ENCODE measurements at regions not wholly inside any gene's neighbourhood (a gene's known extent, or its start where the extent isn't known, plus 50 kb on each side); places are given as distances from the start of the nearest gene placed in this dataset.

DNA sequence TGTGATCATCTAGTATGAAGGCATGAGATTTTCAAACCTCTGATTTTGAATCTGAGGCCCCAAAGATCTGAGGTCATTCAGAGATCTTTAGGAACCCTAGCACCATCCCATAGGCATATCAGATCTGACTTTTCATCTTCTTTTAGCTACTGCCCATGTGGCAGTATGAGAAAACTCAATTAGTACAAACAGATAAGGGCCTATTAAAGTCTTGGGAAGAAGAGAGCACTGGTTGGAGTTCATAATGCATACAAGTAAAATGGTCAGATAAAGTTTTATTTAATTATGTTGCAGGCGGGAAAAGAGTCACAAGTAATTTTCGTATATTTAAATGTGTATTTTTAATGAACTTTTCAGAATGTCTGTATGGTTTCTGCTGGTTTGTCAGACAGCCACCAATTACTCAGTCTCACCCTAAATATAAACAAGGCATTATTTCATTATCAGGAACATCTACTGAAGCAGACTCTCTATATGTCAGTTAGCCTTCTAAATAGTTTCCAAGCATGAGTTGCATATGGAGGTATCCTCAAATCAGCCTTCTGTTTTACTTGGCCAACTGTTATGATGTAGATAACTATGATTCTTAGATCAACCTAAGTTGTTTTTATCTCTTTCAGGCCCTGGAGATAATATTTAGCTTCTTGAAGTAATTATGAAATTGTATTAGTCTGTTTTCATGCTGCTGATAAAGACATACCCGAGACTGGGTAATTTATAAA, 340.3 kb upstream of the TBC1D5 start:
- no peak for TF ChIP-seq EZH2 (IDR thresholded peaks at IDR 0.05; ENCODE audit: borderline replicate concordance, insufficient read depth, low read depth, low read length, poor library complexity, severe bottlenecking)
- TF ChIP-seq, protein P1, sequence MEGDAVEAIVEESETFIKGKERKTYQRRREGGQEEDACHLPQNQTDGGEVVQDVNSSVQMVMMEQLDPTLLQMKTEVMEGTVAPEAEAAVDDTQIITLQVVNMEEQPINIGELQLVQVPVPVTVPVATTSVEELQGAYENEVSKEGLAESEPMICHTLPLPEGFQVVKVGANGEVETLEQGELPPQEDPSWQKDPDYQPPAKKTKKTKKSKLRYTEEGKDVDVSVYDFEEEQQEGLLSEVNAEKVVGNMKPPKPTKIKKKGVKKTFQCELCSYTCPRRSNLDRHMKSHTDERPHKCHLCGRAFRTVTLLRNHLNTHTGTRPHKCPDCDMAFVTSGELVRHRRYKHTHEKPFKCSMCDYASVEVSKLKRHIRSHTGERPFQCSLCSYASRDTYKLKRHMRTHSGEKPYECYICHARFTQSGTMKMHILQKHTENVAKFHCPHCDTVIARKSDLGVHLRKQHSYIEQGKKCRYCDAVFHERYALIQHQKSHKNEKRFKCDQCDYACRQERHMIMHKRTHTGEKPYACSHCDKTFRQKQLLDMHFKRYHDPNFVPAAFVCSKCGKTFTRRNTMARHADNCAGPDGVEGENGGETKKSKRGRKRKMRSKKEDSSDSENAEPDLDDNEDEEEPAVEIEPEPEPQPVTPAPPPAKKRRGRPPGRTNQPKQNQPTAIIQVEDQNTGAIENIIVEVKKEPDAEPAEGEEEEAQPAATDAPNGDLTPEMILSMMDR (IDR thresholded peaks at IDR 0.05): no peak
- Histone ChIP-seq H3K4me1 (ENCODE audit: control insufficient read depth in 2 of 2, insufficient read depth in 2 of 2, low read length in 2 of 2) (no peaks in the 10 kb centered on the region), H3K27me3 (replicated peaks in 1 of 4; ENCODE audit: control extremely low read depth in 1 of 4, control insufficient read depth in 3 of 4, insufficient read depth in 4 of 4, low read length in 3 of 4) (peaks cover 0 to 2% (median 0%) of the 10 kb centered on the region in 4 experiments), H3K4me2 (replicated peaks; ENCODE audit: low read depth, low read length, poor library complexity, severe bottlenecking) (no peak overlapping the region), H3K27ac (ENCODE audit: low read length in 2 of 2) (no peak overlapping the region), H3K36me3 (replicated peaks in 1 of 2; ENCODE audit: control extremely low read depth in 1 of 2, control insufficient read depth in 1 of 2, extremely low read depth in 1 of 2, insufficient read depth in 2 of 2, low read length in 1 of 2) (no peaks in the 10 kb centered on the region), H3K9ac (ENCODE audit: low read length) (no peak overlapping the region), H3K9me3 (ENCODE audit: control extremely low read depth in 1 of 3, control insufficient read depth in 2 of 3, insufficient read depth in 1 of 3, low read length in 2 of 3) (no peaks in the 10 kb centered on the region), H2AFZ (ENCODE audit: insufficient read depth, low read depth, low read length, poor library complexity, severe bottlenecking) (no peak overlapping the region), H3K79me2 (ENCODE audit: control insufficient read depth, insufficient read depth, low read length) (no peaks in the 10 kb centered on the region), H4K20me1 (ENCODE audit: control insufficient read depth, insufficient read depth, low read length, poor library complexity, severe bottlenecking) (no peaks in the 10 kb centered on the region), H3K4me3 (ENCODE audit: control extremely low read depth in 1 of 5, extremely low read depth in 1 of 5, insufficient read depth in 1 of 5, low read depth in 2 of 5, low read length in 4 of 5) (no peak overlapping the region)
- Mint-ChIP-seq H3K4me1 (no peaks in the 10 kb centered on the region), H3K9me3 (ENCODE audit: insufficient read depth) (no peaks in the 10 kb centered on the region), H3K4me3 (no peak overlapping the region), H3K27ac (no peak overlapping the region), H3K27me3 (peaks cover 26% of the 10 kb centered on the region)
- POLR2A ChIA-PET: no interaction called here
- CTCF ChIA-PET: no interaction called here
- WGBS (ENCODE audit: insufficient coverage): 100% methylated on average over 1 of the region's 3 CpGs
- no peak for DNase-seq
- intact Hi-C loops (cut with micrococcal nuclease): no loop called here
- no peak for ATAC-seq (ENCODE audit: low read depth)

- Mint-ChIP-seq H3K4me1 (no peaks in the 10 kb centered on the region), H3K27ac (no peak overlapping the region), H3K9me3 (ENCODE audit: insufficient read depth) (no peaks in the 10 kb centered on the region), H3K4me3 (no peak overlapping the region), H3K27me3 (peaks cover 27% of the 10 kb centered on the region)
- Histone ChIP-seq H3K4me2 (replicated peaks; ENCODE audit: low read depth, low read length, poor library complexity, severe bottlenecking) (no peak overlapping the region), H3K9ac (ENCODE audit: low read length) (no peak overlapping the region), H4K20me1 (ENCODE audit: control insufficient read depth, insufficient read depth, low read length, poor library complexity, severe bottlenecking) (no peaks in the 10 kb centered on the region), H3K27ac (ENCODE audit: low read length in 2 of 2) (no peak overlapping the region), H3K27me3 (replicated peaks in 1 of 4; ENCODE audit: control extremely low read depth in 1 of 4, control insufficient read depth in 3 of 4, insufficient read depth in 4 of 4, low read length in 3 of 4) (peaks cover 0 to 6% (median 0%) of the 10 kb centered on the region in 4 experiments), H3K36me3 (replicated peaks in 1 of 2; ENCODE audit: control extremely low read depth in 1 of 2, control insufficient read depth in 1 of 2, extremely low read depth in 1 of 2, insufficient read depth in 2 of 2, low read length in 1 of 2) (no peaks in the 10 kb centered on the region), H3K4me3 (ENCODE audit: control extremely low read depth in 1 of 5, extremely low read depth in 1 of 5, insufficient read depth in 1 of 5, low read depth in 2 of 5, low read length in 4 of 5) (no peak overlapping the region), H3K79me2 (ENCODE audit: control insufficient read depth, insufficient read depth, low read length) (no peaks in the 10 kb centered on the region), H3K4me1 (ENCODE audit: control insufficient read depth in 2 of 2, insufficient read depth in 2 of 2, low read length in 2 of 2) (no peaks in the 10 kb centered on the region), H2AFZ (ENCODE audit: insufficient read depth, low read depth, low read length, poor library complexity, severe bottlenecking) (no peak overlapping the region), H3K9me3 (ENCODE audit: control extremely low read depth in 1 of 3, control insufficient read depth in 2 of 3, insufficient read depth in 1 of 3, low read length in 2 of 3) (no peaks in the 10 kb centered on the region)
- intact Hi-C loops (cut with micrococcal nuclease): no loop called here
- no peak for DNase-seq
- ChIA-PET CTCF (no interaction called here), POLR2A (no interaction called here)
- ATAC-seq (ENCODE audit: low read depth): no peak
- TF ChIP-seq, protein P1 (IDR thresholded peaks at IDR 0.05): no peak
- no peak for TF ChIP-seq EZH2 (IDR thresholded peaks at IDR 0.05; ENCODE audit: borderline replicate concordance, insufficient read depth, low read depth, low read length, poor library complexity, severe bottlenecking)
These were observed 337.8 kb upstream of the TBC1D5 start for GRCh38 chr3:18080198-18080689.

All from B cell (primary cell).